NB4 (cell line): ENCODE measurements at regions not wholly inside any gene's neighbourhood (a gene's known extent, or its start where the extent isn't known, plus 50 kb on each side); places are given as distances from the start of the nearest gene placed in this dataset.

Experiments
- POLR2A ChIP-seq: IDR thresholded peaks from 2 replicates; pipeline ENCODE4 v1.6.1; 2011; ENCODE audit warnings: mild to moderate bottlenecking; ENCODE audit not compliant: insufficient read length; ENCODE audit errors: extremely low read depth
- TF ChIP-seq, protein P1 (sequence below): IDR thresholded peaks from one replicate; pipeline ENCODE4 v1.5.1; 2012; ENCODE audit warnings: low read depth, low read length
- TF ChIP-seq, protein P2 (sequence below): IDR thresholded peaks from 2 replicates; pipeline ENCODE4 v1.6.1; 2011; ENCODE audit warnings: low read depth, low read length

DNA sequence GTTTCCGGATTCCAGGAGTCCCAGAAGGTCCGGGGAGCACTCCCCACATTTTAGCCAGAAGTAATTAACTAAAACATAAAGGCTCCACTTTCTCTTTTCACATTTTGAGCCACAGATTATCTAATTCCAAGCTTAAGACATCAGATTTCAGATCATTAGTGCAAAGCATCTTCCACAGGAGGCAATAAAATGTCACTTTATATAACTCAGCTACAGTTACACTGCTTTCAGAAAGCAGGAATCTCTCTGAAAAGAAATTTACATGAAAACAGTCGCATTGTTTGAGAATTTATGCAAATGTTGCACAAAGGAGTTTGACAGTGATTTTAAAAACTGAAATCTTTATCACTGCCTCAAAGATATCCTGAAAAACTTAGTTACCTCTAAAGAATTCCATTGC is 99.7 kb downstream of the LMO4 start:
- TF ChIP-seq, protein P1, sequence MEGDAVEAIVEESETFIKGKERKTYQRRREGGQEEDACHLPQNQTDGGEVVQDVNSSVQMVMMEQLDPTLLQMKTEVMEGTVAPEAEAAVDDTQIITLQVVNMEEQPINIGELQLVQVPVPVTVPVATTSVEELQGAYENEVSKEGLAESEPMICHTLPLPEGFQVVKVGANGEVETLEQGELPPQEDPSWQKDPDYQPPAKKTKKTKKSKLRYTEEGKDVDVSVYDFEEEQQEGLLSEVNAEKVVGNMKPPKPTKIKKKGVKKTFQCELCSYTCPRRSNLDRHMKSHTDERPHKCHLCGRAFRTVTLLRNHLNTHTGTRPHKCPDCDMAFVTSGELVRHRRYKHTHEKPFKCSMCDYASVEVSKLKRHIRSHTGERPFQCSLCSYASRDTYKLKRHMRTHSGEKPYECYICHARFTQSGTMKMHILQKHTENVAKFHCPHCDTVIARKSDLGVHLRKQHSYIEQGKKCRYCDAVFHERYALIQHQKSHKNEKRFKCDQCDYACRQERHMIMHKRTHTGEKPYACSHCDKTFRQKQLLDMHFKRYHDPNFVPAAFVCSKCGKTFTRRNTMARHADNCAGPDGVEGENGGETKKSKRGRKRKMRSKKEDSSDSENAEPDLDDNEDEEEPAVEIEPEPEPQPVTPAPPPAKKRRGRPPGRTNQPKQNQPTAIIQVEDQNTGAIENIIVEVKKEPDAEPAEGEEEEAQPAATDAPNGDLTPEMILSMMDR, result no peak
- TF ChIP-seq POLR2A, result no peak
- TF ChIP-seq, protein P2, sequence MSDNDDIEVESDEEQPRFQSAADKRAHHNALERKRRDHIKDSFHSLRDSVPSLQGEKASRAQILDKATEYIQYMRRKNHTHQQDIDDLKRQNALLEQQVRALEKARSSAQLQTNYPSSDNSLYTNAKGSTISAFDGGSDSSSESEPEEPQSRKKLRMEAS, result no peak
